ENCODE measurements at regions not wholly inside any gene's neighbourhood (a gene's known extent, or its start where the extent isn't known, plus 50 kb on each side); places are given as distances from the start of the nearest gene placed in this dataset.
"Not testable (repeated sequence)": the region's sequence is repeated elsewhere in the genome, so short reads cannot be mapped to it uniquely, and the experiment has no call there.

DNA sequence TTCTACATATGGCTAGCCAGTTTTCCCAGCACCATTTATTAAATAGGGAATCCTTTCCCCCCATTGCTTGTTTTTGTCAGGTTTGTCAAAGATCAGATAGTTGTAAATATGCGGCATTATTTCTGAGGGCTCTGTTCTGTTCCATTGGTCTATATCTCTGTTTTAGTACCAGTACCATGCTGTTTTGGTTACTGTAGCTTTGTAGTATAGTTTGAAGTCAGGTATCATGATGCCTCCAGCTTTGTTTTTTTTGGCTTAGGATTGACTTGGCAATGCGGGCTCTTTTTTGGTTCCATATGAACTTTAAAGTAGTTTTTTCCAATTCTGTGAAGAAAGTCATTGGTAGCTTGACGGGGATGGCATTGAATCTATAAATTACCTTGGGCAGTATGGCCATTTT is 60.0 kb upstream of the GPC3 start:
- not testable (repeated sequence) for H3K4me1 Mint-ChIP-seq (ENCODE audit: unreplicated experiment); H3K27me3 Mint-ChIP-seq (ENCODE audit: unreplicated experiment); H3K4me3 Mint-ChIP-seq (ENCODE audit: unreplicated experiment)

DNA sequence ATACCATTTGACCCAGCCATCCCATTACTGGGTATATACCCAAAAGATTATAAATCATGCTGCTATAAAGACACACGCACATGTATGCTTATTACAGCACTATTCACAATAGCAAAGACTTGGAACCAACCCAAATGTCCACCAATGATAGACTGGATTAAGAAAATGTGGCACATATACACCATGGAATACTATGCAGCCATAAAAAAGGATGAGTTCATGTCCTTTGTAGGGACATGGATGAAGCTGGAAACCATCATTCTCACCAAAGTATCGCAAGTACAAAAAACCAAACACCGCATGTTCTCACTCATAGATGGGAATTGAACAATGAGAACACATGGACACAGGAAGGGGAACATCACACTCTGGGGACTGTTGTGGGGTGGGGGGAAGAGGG is 81.7 kb upstream of the GPC3 start:
- not testable (repeated sequence) for H3K27ac Mint-ChIP-seq (ENCODE audit: unreplicated experiment); H3K4me3 Mint-ChIP-seq (ENCODE audit: unreplicated experiment); H3K27me3 Mint-ChIP-seq (ENCODE audit: unreplicated experiment); H3K36me3 Mint-ChIP-seq (ENCODE audit: low read depth, unreplicated experiment); H3K4me1 Mint-ChIP-seq (ENCODE audit: unreplicated experiment); DNase-seq (ENCODE audit: low spot score); H3K9me3 Mint-ChIP-seq (ENCODE audit: unreplicated experiment)

More for the DNA sequence above, 60.0 kb upstream of the GPC3 start:
- DNase-seq (ENCODE audit: low spot score); H3K36me3 Mint-ChIP-seq (ENCODE audit: low read depth, unreplicated experiment); H3K27ac Mint-ChIP-seq (ENCODE audit: unreplicated experiment); H3K9me3 Mint-ChIP-seq (ENCODE audit: unreplicated experiment): not testable (repeated sequence)

DNA sequence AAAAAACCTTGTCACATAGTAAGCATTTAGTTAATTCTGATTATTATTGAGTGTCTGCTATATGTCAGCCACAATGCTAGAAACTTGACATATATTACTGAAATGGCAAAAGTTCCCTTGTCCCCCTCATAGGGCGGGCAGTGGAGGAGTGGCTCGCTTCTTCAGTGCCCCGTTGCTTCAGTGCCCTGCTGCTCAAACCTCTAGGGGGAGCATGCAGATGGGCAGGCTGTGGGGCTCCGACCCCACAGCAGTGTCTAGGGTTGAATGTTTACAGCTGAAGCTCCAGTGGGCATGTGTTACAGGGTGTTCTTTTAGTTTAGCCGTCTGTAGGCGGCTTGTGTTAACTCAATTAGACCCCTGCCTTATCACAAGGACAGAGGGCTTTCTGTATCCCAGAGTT is 86.5 kb upstream of the GPC3 start:
- DNase-seq (ENCODE audit: low spot score); H3K4me1 Mint-ChIP-seq (ENCODE audit: unreplicated experiment); H3K9me3 Mint-ChIP-seq (ENCODE audit: unreplicated experiment); H3K4me3 Mint-ChIP-seq (ENCODE audit: unreplicated experiment); H3K27me3 Mint-ChIP-seq (ENCODE audit: unreplicated experiment); H3K36me3 Mint-ChIP-seq (ENCODE audit: low read depth, unreplicated experiment); H3K27ac Mint-ChIP-seq (ENCODE audit: unreplicated experiment): not testable (repeated sequence)

DNA sequence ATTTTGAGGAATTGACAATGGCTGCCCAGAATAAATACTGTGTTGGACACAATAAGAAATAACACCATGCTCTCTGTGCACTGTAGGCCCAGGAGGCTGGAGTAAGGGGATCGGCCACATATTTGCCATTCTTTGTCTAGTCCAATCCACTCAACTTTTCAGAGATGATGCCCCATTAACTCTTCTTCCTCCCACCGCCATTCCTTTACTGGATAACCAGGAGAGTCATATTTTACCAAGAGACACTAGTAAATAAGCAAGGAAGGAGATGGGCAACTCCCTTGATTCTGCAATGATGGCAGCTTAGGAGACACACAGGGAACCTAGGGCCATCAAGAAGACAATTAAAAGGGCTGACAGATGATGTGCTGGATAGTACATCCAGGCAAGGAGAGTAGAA is 87.9 kb upstream of the GPC3 start:
- no peak overlapping the region for H3K27ac Mint-ChIP-seq (ENCODE audit: unreplicated experiment)
- H3K27me3 Mint-ChIP-seq (ENCODE audit: unreplicated experiment), result peaks cover 3% of the 10 kb centered on the region
- no peaks in the 10 kb centered on the region for H3K36me3 Mint-ChIP-seq (ENCODE audit: low read depth, unreplicated experiment)
- H3K4me3 Mint-ChIP-seq (ENCODE audit: unreplicated experiment), result no peak overlapping the region
- H3K9me3 Mint-ChIP-seq (ENCODE audit: unreplicated experiment), result no peaks in the 10 kb centered on the region
- no peaks in the 10 kb centered on the region for H3K4me1 Mint-ChIP-seq (ENCODE audit: unreplicated experiment)
- no peak for DNase-seq (ENCODE audit: low spot score)
- TF ChIP-seq, protein P1, sequence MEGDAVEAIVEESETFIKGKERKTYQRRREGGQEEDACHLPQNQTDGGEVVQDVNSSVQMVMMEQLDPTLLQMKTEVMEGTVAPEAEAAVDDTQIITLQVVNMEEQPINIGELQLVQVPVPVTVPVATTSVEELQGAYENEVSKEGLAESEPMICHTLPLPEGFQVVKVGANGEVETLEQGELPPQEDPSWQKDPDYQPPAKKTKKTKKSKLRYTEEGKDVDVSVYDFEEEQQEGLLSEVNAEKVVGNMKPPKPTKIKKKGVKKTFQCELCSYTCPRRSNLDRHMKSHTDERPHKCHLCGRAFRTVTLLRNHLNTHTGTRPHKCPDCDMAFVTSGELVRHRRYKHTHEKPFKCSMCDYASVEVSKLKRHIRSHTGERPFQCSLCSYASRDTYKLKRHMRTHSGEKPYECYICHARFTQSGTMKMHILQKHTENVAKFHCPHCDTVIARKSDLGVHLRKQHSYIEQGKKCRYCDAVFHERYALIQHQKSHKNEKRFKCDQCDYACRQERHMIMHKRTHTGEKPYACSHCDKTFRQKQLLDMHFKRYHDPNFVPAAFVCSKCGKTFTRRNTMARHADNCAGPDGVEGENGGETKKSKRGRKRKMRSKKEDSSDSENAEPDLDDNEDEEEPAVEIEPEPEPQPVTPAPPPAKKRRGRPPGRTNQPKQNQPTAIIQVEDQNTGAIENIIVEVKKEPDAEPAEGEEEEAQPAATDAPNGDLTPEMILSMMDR (IDR thresholded peaks at IDR 0.05; ENCODE audit: unreplicated experiment), result no peak

GRCh38 chrX:134074151-134074550 is 88.8 kb upstream of the GPC3 start:
- Mint-ChIP-seq H3K9me3 (ENCODE audit: unreplicated experiment) (no peaks in the 10 kb centered on the region), H3K36me3 (ENCODE audit: low read depth, unreplicated experiment) (no peaks in the 10 kb centered on the region), H3K27ac (ENCODE audit: unreplicated experiment) (no peak overlapping the region), H3K4me3 (ENCODE audit: unreplicated experiment) (no peak overlapping the region), H3K27me3 (ENCODE audit: unreplicated experiment) (peaks cover 3% of the 10 kb centered on the region), H3K4me1 (ENCODE audit: unreplicated experiment) (no peaks in the 10 kb centered on the region)
- TF ChIP-seq, protein P1 (IDR thresholded peaks at IDR 0.05; ENCODE audit: unreplicated experiment), result no peak
- DNase-seq (ENCODE audit: low spot score), result no peak

DNA sequence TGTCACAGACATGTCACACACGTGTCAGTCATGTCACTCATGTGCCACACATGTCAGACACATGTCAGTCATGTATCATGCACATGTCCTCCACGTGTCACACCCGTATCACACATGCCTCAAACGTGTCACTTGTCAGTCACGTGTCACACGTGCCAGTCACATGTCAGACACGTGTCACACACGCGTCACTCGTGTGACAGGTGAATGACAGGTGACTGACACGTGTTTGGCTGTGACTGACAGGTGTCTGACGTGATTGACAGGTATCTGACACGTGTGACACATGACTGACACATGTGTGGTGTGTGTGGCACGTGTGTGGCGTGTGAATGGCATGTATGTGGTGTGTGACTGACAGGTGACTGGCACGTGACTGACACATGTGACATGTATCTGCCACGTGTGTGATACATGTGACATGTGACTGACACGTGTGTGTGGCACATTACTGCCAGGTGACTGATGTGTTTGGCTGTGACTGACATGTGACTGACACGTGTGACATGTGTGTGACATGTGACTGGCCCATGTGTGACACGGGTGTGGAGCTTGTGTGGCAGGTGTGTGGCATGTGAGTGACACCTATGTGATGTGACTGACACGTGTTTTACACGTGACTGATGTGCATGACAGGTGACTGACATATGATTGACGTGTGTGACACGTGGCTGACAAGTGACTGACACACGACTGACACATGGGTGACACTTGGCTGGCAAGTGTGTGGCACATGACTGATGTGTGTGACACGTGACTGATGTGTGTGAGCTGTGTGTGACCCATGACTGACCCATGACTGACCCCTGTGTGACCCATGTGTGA is 90.7 kb upstream of the GPC3 start:
- no peaks in the 10 kb centered on the region for H3K4me1 Mint-ChIP-seq (ENCODE audit: unreplicated experiment)
- no peaks in the 10 kb centered on the region for H3K36me3 Mint-ChIP-seq (ENCODE audit: low read depth, unreplicated experiment)
- no peak overlapping the region for H3K27ac Mint-ChIP-seq (ENCODE audit: unreplicated experiment)
- H3K27me3 Mint-ChIP-seq (ENCODE audit: unreplicated experiment), result peaks cover 2% of the 10 kb centered on the region
- H3K4me3 Mint-ChIP-seq (ENCODE audit: unreplicated experiment), result no peak overlapping the region
- TF ChIP-seq, protein P1 (IDR thresholded peaks at IDR 0.05; ENCODE audit: unreplicated experiment), result no peak
- no peak for DNase-seq (ENCODE audit: low spot score)
- no peaks in the 10 kb centered on the region for H3K9me3 Mint-ChIP-seq (ENCODE audit: unreplicated experiment)

Measured in endothelial cell (in vitro differentiated cells).